Gastroesophageal sphincter (tissue), 3 donors: ENCODE measurements at regions not wholly inside any gene's neighbourhood (a gene's known extent, or its start where the extent isn't known, plus 50 kb on each side); places are given as distances from the start of the nearest gene placed in this dataset.

Experiments
- CTCF ChIP-seq, 4 experiments: fragments of 200-600 bp in 2 of 4; fragments of 450-650 bp in 2 of 4; sonication (generic) in 1 of 4; IDR thresholded peaks; one replicate each; pipeline ENCODE4 v1.5.1; 2017 to 2019; ENCODE audit warnings: antibody characterized with exemption in 4 of 4, mild to moderate bottlenecking in 2 of 4, moderate library complexity in 2 of 4
- EP300 ChIP-seq: sonication (generic); formaldehyde crosslinking; IDR thresholded peaks from one replicate; pipeline ENCODE4 v1.6.1; 2017; ENCODE audit warnings: antibody characterized with exemption, mild to moderate bottlenecking
- POLR2A ChIP-seq, 2 donors: fragments of 450-650 bp; IDR thresholded peaks; one replicate each; pipeline ENCODE4 v1.6.1; 2017; ENCODE audit warnings: antibody characterized with exemption in 2 of 2, mild to moderate bottlenecking in 2 of 2, moderate library complexity in 1 of 2
- POLR2AphosphoS5 ChIP-seq: sonication (generic); formaldehyde crosslinking; IDR thresholded peaks from one replicate; pipeline ENCODE4 v1.6.1; 2017; ENCODE audit warnings: antibody characterized with exemption

- TF ChIP-seq CTCF (IDR thresholded peaks at IDR 0.05), result no peak
- TF ChIP-seq POLR2A (IDR thresholded peaks at IDR 0.05), result no peak
- TF ChIP-seq EP300, result no peak
- TF ChIP-seq POLR2AphosphoS5, result no peak
These were observed 134.6 kb upstream of the GPC1 start for GRCh38 chr2:240300840-240301239.
